SK-N-SH treated with all-trans-retinoic acid at 6 μM for 48 hours (cell line): ENCODE measurements at regions not wholly inside any gene's neighbourhood (a gene's known extent, or its start where the extent isn't known, plus 50 kb on each side); places are given as distances from the start of the nearest gene placed in this dataset.

Experiments
- ATAC-seq: fragments of 200-7000 bp; cut with Tn5 transposase; 3 replicates; pipeline ENCODE4 v1.9.1; 2020; ENCODE audit warnings: mild to moderate bottlenecking, moderate library complexity
- BACH2 ChIP-seq: fragments of 250-450 bp; sonication (Bioruptor Pico); IDR thresholded peaks from 2 replicates; pipeline ENCODE4 v1.9.0; 2021; ENCODE audit warnings: mild to moderate bottlenecking, borderline replicate concordance
- CSDC2 ChIP-seq: fragments of 250-450 bp; sonication (Bioruptor Pico); IDR thresholded peaks from 2 replicates; pipeline ENCODE4 v1.5.0; 2020; ENCODE audit warnings: mild to moderate bottlenecking, moderate library complexity
- ESRRG ChIP-seq: fragments of 250-450 bp; sonication (Bioruptor Pico); IDR thresholded peaks from 2 replicates; pipeline ENCODE4 v1.6.1; 2021; ENCODE audit warnings: mild to moderate bottlenecking
- GLIS3 ChIP-seq: fragments of 250-450 bp; sonication (Bioruptor Pico); IDR thresholded peaks from 2 replicates; pipeline ENCODE4 v1.5.0; 2020; ENCODE audit warnings: mild to moderate bottlenecking, moderate library complexity
- ISL1 ChIP-seq: fragments of 250-450 bp; sonication (Bioruptor Pico); IDR thresholded peaks from 2 replicates; pipeline ENCODE4 v2.1.2; 2022; ENCODE audit warnings: mild to moderate bottlenecking, moderate library complexity
- OSR1 ChIP-seq: fragments of 250-450 bp; sonication (Bioruptor Pico); IDR thresholded peaks from 2 replicates; pipeline ENCODE4 v1.8.0; 2022; ENCODE audit warnings: moderate library complexity, mild to moderate bottlenecking, inconsistent platforms
- PATZ1 ChIP-seq: fragments of 250-450 bp; sonication (Bioruptor Pico); IDR thresholded peaks from 2 replicates; pipeline ENCODE4 v1.8.0; 2020; ENCODE audit warnings: mild to moderate bottlenecking, moderate library complexity, borderline replicate concordance
- PPARA ChIP-seq: fragments of 250-450 bp; sonication (Bioruptor Pico); IDR thresholded peaks from 2 replicates; pipeline ENCODE4 v1.5.0; 2020; ENCODE audit warnings: mild to moderate bottlenecking, borderline replicate concordance
- RARB ChIP-seq: fragments of 250-450 bp; sonication (Bioruptor Pico); IDR thresholded peaks from 2 replicates; pipeline ENCODE4 v1.8.0; 2021; ENCODE audit warnings: mild to moderate bottlenecking, moderate library complexity
- SNAI2 ChIP-seq: fragments of 250-450 bp; sonication (Bioruptor Pico); IDR thresholded peaks from 2 replicates; pipeline ENCODE4 v1.5.0; 2020; ENCODE audit warnings: mild to moderate bottlenecking, moderate library complexity
- TSHZ2 ChIP-seq: fragments of 250-450 bp; sonication (Bioruptor Pico); IDR thresholded peaks from 2 replicates; pipeline ENCODE4 v1.5.0; 2020; ENCODE audit warnings: mild to moderate bottlenecking, moderate library complexity
- ZC3H10 ChIP-seq: fragments of 250-450 bp; sonication (Bioruptor Pico); IDR thresholded peaks from 2 replicates; pipeline ENCODE4 v1.5.1; 2021; ENCODE audit warnings: mild to moderate bottlenecking, moderate library complexity
- ZFP3 ChIP-seq: fragments of 250-450 bp; sonication (Bioruptor Pico); IDR thresholded peaks from 2 replicates; pipeline ENCODE4 v1.5.0; 2020; ENCODE audit warnings: mild to moderate bottlenecking, moderate library complexity
- ZFP30 ChIP-seq: fragments of 450-650 bp; formaldehyde crosslinking; IDR thresholded peaks from 2 replicates; pipeline ENCODE4 v1.5.0; 2022; ENCODE audit warnings: mild to moderate bottlenecking, moderate library complexity
- ZNF565 ChIP-seq: fragments of 450-650 bp; formaldehyde crosslinking; conservative IDR thresholded peaks from 2 replicates; pipeline ENCODE4 v1.5.0; 2020; ENCODE audit warnings: low read depth, mild to moderate bottlenecking, moderate library complexity
- ZNF70 ChIP-seq: fragments of 450-650 bp; formaldehyde crosslinking; IDR thresholded peaks from 2 replicates; pipeline ENCODE4 v1.5.0; 2020; ENCODE audit warnings: mild to moderate bottlenecking, moderate library complexity
- ZNF8 ChIP-seq: fragments of 450-650 bp; formaldehyde crosslinking; IDR thresholded peaks from 2 replicates; pipeline ENCODE4 v1.5.0; 2020; ENCODE audit warnings: mild to moderate bottlenecking, moderate library complexity
- TF ChIP-seq, protein P1 (sequence below): fragments of 250-450 bp; sonication (Bioruptor Pico); IDR thresholded peaks from 2 replicates; pipeline ENCODE4 v1.5.1; 2020; ENCODE audit warnings: low read depth, mild to moderate bottlenecking, moderate library complexity
- TF ChIP-seq, protein P2 (sequence below): fragments of 250-450 bp; sonication (Bioruptor Pico); IDR thresholded peaks from 2 replicates; pipeline ENCODE4 v1.8.0; 2021; ENCODE audit warnings: low read depth, mild to moderate bottlenecking, moderate library complexity, borderline replicate concordance
- TF ChIP-seq, protein P3 (sequence below): fragments of 250-450 bp; sonication (Bioruptor Pico); IDR thresholded peaks from 2 replicates; pipeline ENCODE4 v1.5.1; 2021; ENCODE audit warnings: mild to moderate bottlenecking, moderate library complexity

GRCh38 chr11:104526006-104526405, 362.1 kb upstream of the PDGFD start:
- ATAC-seq, result no peak
- TF ChIP-seq ZFP30 (CRISPR knock-in tag), result no peak
- TF ChIP-seq, protein P1, sequence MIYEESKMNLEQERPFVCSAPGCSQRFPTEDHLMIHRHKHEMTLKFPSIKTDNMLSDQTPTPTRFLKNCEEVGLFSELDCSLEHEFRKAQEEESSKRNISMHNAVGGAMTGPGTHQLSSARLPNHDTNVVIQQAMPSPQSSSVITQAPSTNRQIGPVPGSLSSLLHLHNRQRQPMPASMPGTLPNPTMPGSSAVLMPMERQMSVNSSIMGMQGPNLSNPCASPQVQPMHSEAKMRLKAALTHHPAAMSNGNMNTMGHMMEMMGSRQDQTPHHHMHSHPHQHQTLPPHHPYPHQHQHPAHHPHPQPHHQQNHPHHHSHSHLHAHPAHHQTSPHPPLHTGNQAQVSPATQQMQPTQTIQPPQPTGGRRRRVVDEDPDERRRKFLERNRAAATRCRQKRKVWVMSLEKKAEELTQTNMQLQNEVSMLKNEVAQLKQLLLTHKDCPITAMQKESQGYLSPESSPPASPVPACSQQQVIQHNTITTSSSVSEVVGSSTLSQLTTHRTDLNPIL (CRISPR knock-in tag), result no peak
- TF ChIP-seq RARB (CRISPR knock-in tag), result no peak
- TF ChIP-seq GLIS3 (CRISPR knock-in tag), result no peak
- TF ChIP-seq BACH2 (CRISPR knock-in tag), result no peak
- TF ChIP-seq ISL1 (CRISPR knock-in tag), result no peak
- no peak for TF ChIP-seq CSDC2
- TF ChIP-seq, protein P2, sequence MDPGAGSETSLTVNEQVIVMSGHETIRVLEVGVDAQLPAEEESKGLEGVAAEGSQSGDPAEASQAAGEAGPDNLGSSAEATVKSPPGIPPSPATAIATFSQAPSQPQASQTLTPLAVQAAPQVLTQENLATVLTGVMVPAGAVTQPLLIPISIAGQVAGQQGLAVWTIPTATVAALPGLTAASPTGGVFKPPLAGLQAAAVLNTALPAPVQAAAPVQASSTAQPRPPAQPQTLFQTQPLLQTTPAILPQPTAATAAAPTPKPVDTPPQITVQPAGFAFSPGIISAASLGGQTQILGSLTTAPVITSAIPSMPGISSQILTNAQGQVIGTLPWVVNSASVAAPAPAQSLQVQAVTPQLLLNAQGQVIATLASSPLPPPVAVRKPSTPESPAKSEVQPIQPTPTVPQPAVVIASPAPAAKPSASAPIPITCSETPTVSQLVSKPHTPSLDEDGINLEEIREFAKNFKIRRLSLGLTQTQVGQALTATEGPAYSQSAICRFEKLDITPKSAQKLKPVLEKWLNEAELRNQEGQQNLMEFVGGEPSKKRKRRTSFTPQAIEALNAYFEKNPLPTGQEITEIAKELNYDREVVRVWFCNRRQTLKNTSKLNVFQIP (CRISPR knock-in tag), result no peak
- no peak for TF ChIP-seq ESRRG (CRISPR knock-in tag)
- TF ChIP-seq, protein P3, sequence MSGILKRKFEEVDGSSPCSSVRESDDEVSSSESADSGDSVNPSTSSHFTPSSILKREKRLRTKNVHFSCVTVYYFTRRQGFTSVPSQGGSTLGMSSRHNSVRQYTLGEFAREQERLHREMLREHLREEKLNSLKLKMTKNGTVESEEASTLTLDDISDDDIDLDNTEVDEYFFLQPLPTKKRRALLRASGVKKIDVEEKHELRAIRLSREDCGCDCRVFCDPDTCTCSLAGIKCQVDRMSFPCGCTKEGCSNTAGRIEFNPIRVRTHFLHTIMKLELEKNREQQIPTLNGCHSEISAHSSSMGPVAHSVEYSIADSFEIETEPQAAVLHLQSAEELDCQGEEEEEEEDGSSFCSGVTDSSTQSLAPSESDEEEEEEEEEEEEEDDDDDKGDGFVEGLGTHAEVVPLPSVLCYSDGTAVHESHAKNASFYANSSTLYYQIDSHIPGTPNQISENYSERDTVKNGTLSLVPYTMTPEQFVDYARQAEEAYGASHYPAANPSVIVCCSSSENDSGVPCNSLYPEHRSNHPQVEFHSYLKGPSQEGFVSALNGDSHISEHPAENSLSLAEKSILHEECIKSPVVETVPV, result no peak
- TF ChIP-seq SNAI2 (CRISPR knock-in tag), result no peak
- TF ChIP-seq ZNF8, result no peak
- no peak for TF ChIP-seq PATZ1 (CRISPR knock-in tag)
- no peak for TF ChIP-seq PPARA (CRISPR knock-in tag)
- TF ChIP-seq ZNF565 (CRISPR knock-in tag), result no peak

- no peak for ATAC-seq
- no peak for TF ChIP-seq TSHZ2 (CRISPR knock-in tag)
- TF ChIP-seq OSR1 (CRISPR knock-in tag), result no peak
- no peak for TF ChIP-seq GLIS3 (CRISPR knock-in tag)
- TF ChIP-seq ZNF8, result no peak
- TF ChIP-seq ZNF565 (CRISPR knock-in tag), result no peak
- TF ChIP-seq, all 23 proteins: peak for 0
Observed at GRCh38 chr11:104525416-104525815, 361.5 kb upstream of the PDGFD start.

GRCh38 chr11:104524254-104524653, 360.3 kb upstream of the PDGFD start:
- TF ChIP-seq SNAI2 (CRISPR knock-in tag) (no peak), ZC3H10 (CRISPR knock-in tag) (no peak), ZNF70 (CRISPR knock-in tag) (no peak), CSDC2 (no peak), TSHZ2 (CRISPR knock-in tag) (no peak), ZFP3 (no peak), PATZ1 (CRISPR knock-in tag) (no peak), RARB (CRISPR knock-in tag) (no peak)
- TF ChIP-seq, protein P2 (CRISPR knock-in tag), result no peak

More at GRCh38 chr11:104524254-104524653, 360.3 kb upstream of the PDGFD start:
- peak; percentile 25; the same call in 1 of the 3 replicates for ATAC-seq
